K562 (cell line): ENCODE measurements at regions not wholly inside any gene's neighbourhood (a gene's known extent, or its start where the extent isn't known, plus 50 kb on each side); places are given as distances from the start of the nearest gene placed in this dataset.

Experiments
- ATAC-seq: fragments of 200-7000 bp; cut with Tn5 transposase; 3 replicates; pipeline ENCODE4 v1.9.1; 2020; ENCODE audit warnings: moderate library complexity
- BruUV-seq: library from RNA; stranded (reverse); fragments of 400-500 nt; replicated peaks from 2 replicates; lab custom pipeline; 2021; lab: Mats Ljungman, UMichigan
- CTCF ChIA-PET: fragments of 300-600 bp; formaldehyde crosslinking; extraction: SDS; loops from one replicate; lab custom pipeline; 2021; ENCODE audit warnings: low intra/inter-chr PET ratio; lab: Yijun Ruan, JAX
- POLR2A ChIA-PET: fragments of 300-600, 350-650 bp; sonication (Branson Sonifier 250); formaldehyde crosslinking; extraction: SDS; loops from one replicate; lab custom pipeline; 2021; ENCODE audit warnings: antibody characterized with exemption, inconsistent platforms; lab: Yijun Ruan, JAX
- DNase-seq, 4 experiments: peaks; one replicate each; pipeline versions ENCODE4 v3.0.0 to v3.0.0-alpha.2; 2011 to 2018; ENCODE audit warnings: low spot score in 3 of 4, mixed read lengths in 3 of 4; ENCODE audit errors: extremely low read depth in 1 of 4
- FAIRE-seq: peaks from 2 replicates; lab custom pipeline; 2011; peaks lifted over from hg19 to GRCh38; lab: Jason Lieb, UNC
- H2AFZ ChIP-seq: 2 replicates; pipeline ENCODE4 v1.6.0; 2011; ENCODE audit warnings: low read depth, low read length, control low read depth, inconsistent platforms
- H3K27ac ChIP-seq: fragments of 200-600 bp; 3 replicates; pipeline ENCODE4 v1.8.0; 2011; ENCODE audit warnings: low read depth, mild to moderate bottlenecking, control low read depth, inconsistent platforms, low read length, moderate library complexity, mixed read lengths; ENCODE audit errors: extremely low read depth
- H3K27me3 ChIP-seq, 2 experiments: fragments of 300-600 bp in 1 of 2; 2 replicates in 1 of 2; 3 replicates in 1 of 2; pipeline versions ENCODE4 v1.6.0 to v1.8.0; 2011; ENCODE audit warnings: inconsistent platforms in 2 of 2, low read length in 2 of 2, mild to moderate bottlenecking in 1 of 2, mixed read lengths in 1 of 2, moderate library complexity in 1 of 2; ENCODE audit not compliant: control insufficient read depth in 2 of 2, insufficient read depth in 2 of 2
- H3K36me3 ChIP-seq: fragments of 300-600 bp; 3 replicates; pipeline ENCODE4 v1.8.0; 2011; ENCODE audit warnings: mild to moderate bottlenecking, low read length, inconsistent platforms; ENCODE audit not compliant: control insufficient read depth, insufficient read depth
- H3K4me1 ChIP-seq, 2 experiments: fragments of 200-600 bp in 1 of 2; replicated peaks in 1 of 2; 2 replicates in 1 of 2; 3 replicates in 1 of 2; pipeline versions ENCODE4 v1.5.1 to v1.8.0; 2011; ENCODE audit warnings: inconsistent platforms in 2 of 2, low read length in 2 of 2, mild to moderate bottlenecking in 1 of 2, mixed read lengths in 1 of 2, moderate library complexity in 1 of 2; ENCODE audit not compliant: control insufficient read depth in 2 of 2, insufficient read depth in 2 of 2
- H3K4me2 ChIP-seq: 2 replicates; pipeline ENCODE4 v1.6.1; 2011; ENCODE audit warnings: low read length, control low read depth, inconsistent platforms, mixed read lengths; ENCODE audit not compliant: insufficient read depth
- H3K4me3 ChIP-seq: fragments of 200-600 bp; sonication (generic), shearing (Covaris generic); 2 replicates; pipeline ENCODE4 v1.5.1; 2016; ENCODE audit warnings: control low read depth, inconsistent platforms
- H3K79me2 ChIP-seq: fragments of 200-600 bp; 3 replicates; pipeline ENCODE4 v1.8.0; 2011; ENCODE audit warnings: low read length, inconsistent platforms; ENCODE audit not compliant: control insufficient read depth, insufficient read depth
- H3K9ac ChIP-seq, 2 experiments: 2 replicates each; pipeline versions ENCODE4 v1.6.0 to v1.6.1; 2011; ENCODE audit warnings: low read depth in 2 of 2, low read length in 2 of 2, control low read depth in 1 of 2, inconsistent platforms in 1 of 2, mild to moderate bottlenecking in 1 of 2, mixed read lengths in 1 of 2; ENCODE audit not compliant: insufficient read depth in 1 of 2
- H3K9me1 ChIP-seq: one replicate; pipeline ENCODE4 v1.6.0; 2011; ENCODE audit warnings: inconsistent platforms, mild to moderate bottlenecking, low read length, moderate library complexity; ENCODE audit not compliant: control insufficient read depth, insufficient read depth
- H3K9me3 ChIP-seq: replicated peaks from 2 replicates; pipeline ENCODE4 v1.5.1; 2011; ENCODE audit warnings: low read depth, low read length, inconsistent platforms; ENCODE audit not compliant: control insufficient read depth, insufficient read depth
- H4K20me1 ChIP-seq: replicated peaks from 2 replicates; pipeline ENCODE4 v1.6.1; 2011; ENCODE audit warnings: low read length, inconsistent platforms, mixed read lengths; ENCODE audit not compliant: control insufficient read depth, insufficient read depth
- ZNF224 ChIP-seq: sonication (generic); formaldehyde crosslinking; IDR thresholded peaks from 2 replicates; pipeline ENCODE4 v1.8.0; 2022; ENCODE audit warnings: mild to moderate bottlenecking, missing genetic modification reagents
- WGBS: fragments of 100-300 bp; shearing (Covaris generic); methylation state at CpG from one replicate; pipeline ENCODE4 v1.1.6; 2016; ENCODE audit warnings: low coverage, mixed read lengths; ENCODE audit not compliant: insufficient coverage; ENCODE audit errors: missing lambda C conversion rate; 5-methylcytosine and 5-hydroxymethylcytosine counted together
- in situ Hi-C: fragments of 300-500 bp; cut with MboI; formaldehyde crosslinking; loops from 4 replicates; pipeline ENCODE4 v1.15.0; 2018; ENCODE audit warnings: inconsistent platforms, mixed read lengths
- intact Hi-C: fragments of 100-400 bp; cut with micrococcal nuclease; formaldehyde crosslinking; loops from 2 replicates; pipeline ENCODE4 v1.14.2; 2022
- TF ChIP-seq, protein P1 (sequence below): fragments of 250-450 bp; sonication (Bioruptor Pico); IDR thresholded peaks from 2 replicates; pipeline ENCODE4 v1.5.0; 2021
- TF ChIP-seq, protein P2 (sequence below): fragments of 150-350 bp; conservative IDR thresholded peaks from 2 replicates; pipeline ENCODE4 v1.6.1; 2014; ENCODE audit warnings: low read length
- TF ChIP-seq, protein P3 (sequence below): fragments of 250-450 bp; sonication (Bioruptor Pico); IDR thresholded peaks from 2 replicates; pipeline ENCODE4 v1.4.0; 2020; ENCODE audit warnings: borderline replicate concordance

DNA sequence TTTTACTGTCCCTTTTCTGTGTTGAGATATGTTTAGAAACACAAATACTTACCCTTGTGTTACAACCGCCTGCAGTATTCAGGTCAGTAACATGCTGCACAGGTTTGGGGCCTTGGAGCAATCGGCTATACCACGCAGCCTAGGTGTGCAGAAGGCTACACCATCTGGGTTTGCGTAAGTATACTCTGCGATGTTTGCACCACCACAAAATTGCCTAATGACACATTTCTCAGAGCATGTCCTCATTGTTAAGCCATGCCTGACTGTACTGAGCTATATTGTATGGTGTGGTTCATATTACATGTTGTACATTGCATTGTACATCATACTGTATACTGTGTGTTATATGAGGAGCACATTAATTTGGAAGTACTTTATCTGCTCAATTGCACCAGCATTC lies 247.4 kb downstream of the RHOU start:
- peaks cover 33 to 55% of the 10 kb centered on the region in 2 experiments for H3K27me3 ChIP-seq
- no peaks in the 10 kb centered on the region for H3K9me3 ChIP-seq
- no peak overlapping the region for H2AFZ ChIP-seq
- TF ChIP-seq, protein P1, sequence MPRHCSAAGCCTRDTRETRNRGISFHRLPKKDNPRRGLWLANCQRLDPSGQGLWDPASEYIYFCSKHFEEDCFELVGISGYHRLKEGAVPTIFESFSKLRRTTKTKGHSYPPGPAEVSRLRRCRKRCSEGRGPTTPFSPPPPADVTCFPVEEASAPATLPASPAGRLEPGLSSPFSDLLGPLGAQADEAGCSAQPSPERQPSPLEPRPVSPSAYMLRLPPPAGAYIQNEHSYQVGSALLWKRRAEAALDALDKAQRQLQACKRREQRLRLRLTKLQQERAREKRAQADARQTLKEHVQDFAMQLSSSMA (CRISPR knock-in tag): no peak
- TF ChIP-seq, protein P2, sequence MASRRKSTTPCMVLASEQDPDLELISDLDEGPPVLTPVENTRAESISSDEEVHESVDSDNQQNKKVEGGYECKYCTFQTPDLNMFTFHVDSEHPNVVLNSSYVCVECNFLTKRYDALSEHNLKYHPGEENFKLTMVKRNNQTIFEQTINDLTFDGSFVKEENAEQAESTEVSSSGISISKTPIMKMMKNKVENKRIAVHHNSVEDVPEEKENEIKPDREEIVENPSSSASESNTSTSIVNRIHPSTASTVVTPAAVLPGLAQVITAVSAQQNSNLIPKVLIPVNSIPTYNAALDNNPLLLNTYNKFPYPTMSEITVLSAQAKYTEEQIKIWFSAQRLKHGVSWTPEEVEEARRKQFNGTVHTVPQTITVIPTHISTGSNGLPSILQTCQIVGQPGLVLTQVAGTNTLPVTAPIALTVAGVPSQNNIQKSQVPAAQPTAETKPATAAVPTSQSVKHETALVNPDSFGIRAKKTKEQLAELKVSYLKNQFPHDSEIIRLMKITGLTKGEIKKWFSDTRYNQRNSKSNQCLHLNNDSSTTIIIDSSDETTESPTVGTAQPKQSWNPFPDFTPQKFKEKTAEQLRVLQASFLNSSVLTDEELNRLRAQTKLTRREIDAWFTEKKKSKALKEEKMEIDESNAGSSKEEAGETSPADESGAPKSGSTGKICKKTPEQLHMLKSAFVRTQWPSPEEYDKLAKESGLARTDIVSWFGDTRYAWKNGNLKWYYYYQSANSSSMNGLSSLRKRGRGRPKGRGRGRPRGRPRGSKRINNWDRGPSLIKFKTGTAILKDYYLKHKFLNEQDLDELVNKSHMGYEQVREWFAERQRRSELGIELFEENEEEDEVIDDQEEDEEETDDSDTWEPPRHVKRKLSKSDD: no peak
- TF ChIP-seq, protein P3, sequence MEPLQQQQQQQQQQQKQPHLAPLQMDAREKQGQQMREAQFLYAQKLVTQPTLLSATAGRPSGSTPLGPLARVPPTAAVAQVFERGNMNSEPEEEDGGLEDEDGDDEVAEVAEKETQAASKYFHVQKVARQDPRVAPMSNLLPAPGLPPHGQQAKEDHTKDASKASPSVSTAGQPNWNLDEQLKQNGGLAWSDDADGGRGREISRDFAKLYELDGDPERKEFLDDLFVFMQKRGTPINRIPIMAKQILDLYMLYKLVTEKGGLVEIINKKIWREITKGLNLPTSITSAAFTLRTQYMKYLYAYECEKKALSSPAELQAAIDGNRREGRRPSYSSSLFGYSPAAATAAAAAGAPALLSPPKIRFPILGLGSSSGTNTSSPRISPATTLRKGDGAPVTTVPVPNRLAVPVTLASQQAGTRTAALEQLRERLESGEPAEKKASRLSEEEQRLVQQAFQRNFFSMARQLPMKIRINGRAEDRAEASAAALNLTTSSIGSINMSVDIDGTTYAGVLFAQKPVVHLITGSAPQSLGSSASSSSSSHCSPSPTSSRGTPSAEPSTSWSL (CRISPR knock-in tag): no peak
- no peak for TF ChIP-seq ZNF224 (CRISPR knock-in tag)
- H3K9ac ChIP-seq: no peak overlapping the region
- no peak overlapping the region for H3K4me2 ChIP-seq
- CTCF ChIA-PET: no interaction called here
- POLR2A ChIA-PET: interaction anchor here (0.6 to 1.3 kb wide), 2 partner anchors 10 to 97 kb away, joined by 3 to 5 read pairs; no protein-coding TSS in a partner anchor
- no peak overlapping the region for H3K4me3 ChIP-seq
- DNase-seq: no peak
- H3K27ac ChIP-seq: no peak overlapping the region
- H3K9me1 ChIP-seq: no peaks in the 10 kb centered on the region
- in situ Hi-C loops: no loop called here
- intact Hi-C loops: no loop called here
- no peaks in the 10 kb centered on the region for H3K79me2 ChIP-seq
- H3K4me1 ChIP-seq: no peaks in the 10 kb centered on the region
- 5% methylated on average over 5 of the region's 5 CpGs for WGBS
- H3K36me3 ChIP-seq: no peaks in the 10 kb centered on the region
- no peak; the same call in 2 of the 3 replicates for ATAC-seq
- no TSS peak for BruUV-seq
- peaks cover 4% of the 10 kb centered on the region; the same call in 1 of the 2 replicates for H4K20me1 ChIP-seq
- FAIRE-seq: no peak
